Forelimb muscle (tissue), 1 donor: ENCODE measurements at regions not wholly inside any gene's neighbourhood (a gene's known extent, or its start where the extent isn't known, plus 50 kb on each side); places are given as distances from the start of the nearest gene placed in this dataset.
"Not testable (repeated sequence)": the region's sequence is repeated elsewhere in the genome, so short reads cannot be mapped to it uniquely, and the experiment has no call there.

ENCODE experiments used
- DNase-seq: peaks from one replicate; pipeline ENCODE4 v3.0.0-alpha.2; 2013; ENCODE audit warnings: low read depth

- DNase-seq, result no peak
These were observed 85.7 kb upstream of the TGFBR2 start for GRCh38 chr3:30520699-30521098.

DNA sequence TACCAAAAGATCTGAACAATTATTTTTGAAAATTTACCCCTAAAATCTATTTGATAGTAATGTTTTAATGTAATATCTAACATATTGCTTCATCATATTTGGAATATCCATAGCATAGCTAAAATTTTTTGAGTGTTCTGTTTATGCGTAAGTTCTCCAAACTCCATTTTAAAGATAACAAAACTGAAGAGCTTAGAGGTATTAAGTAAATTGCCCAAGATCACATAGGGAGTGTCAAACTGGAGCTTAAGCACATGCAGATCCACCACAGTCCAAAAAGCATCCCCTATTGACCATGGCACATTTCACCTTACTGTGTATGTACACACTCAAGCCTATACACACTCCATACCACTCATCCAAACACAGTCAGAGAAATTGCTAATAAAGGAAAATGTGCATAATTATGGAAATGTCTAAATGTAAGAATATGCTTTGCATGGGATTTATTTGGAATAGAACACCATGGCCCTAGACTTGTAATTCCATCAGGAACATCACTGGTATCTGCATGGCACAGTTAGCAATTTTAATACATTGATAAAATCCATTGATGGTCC is 85.2 kb upstream of the TGFBR2 start:
- DNase-seq, result no peak

DNA sequence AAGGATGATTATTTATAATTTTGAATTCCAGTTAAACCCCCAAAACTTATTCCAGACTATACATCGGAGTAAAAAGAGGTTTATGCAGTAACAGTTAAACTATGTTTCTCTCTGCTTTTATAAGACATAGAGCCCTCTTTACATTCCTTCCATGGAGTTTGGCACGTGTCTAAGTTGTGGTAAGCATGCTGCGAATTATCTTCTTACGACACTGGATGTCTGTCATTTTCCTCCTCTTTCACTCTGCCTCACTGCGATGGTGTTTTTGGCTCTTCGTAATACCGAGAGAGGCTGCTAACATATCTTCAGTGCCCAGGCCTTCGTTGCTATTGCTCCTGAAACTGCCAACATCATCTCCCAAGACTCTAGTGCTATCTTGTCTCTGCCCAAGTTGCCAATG is 83.9 kb upstream of the TGFBR2 start:
- no peak for DNase-seq

DNA sequence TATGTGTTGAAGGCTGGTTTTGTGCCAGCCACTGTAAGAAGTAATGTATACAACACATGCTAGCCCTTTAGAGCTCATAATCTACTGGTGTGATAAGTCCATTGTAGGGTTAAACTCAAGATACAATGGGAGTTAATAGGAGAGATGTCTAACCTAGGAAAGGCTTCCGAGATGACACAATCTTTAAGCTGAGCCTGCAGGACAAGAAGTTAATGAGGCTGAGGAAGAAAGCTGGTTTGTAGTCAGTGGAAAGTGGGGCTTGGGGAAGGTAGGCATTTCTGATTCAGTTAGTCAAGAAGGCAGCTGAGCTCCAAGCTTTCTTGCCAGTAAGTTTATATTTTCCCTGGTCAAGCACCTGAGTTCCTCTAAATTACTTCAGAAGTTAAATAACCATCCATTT is 83.0 kb upstream of the TGFBR2 start:
- DNase-seq, result no peak

- no peak for DNase-seq
These were observed 81.9 kb upstream of the TGFBR2 start for GRCh38 chr3:30524357-30525040.

- DNase-seq, result no peak
These were observed 80.4 kb upstream of the TGFBR2 start for GRCh38 chr3:30526031-30526430.

DNA sequence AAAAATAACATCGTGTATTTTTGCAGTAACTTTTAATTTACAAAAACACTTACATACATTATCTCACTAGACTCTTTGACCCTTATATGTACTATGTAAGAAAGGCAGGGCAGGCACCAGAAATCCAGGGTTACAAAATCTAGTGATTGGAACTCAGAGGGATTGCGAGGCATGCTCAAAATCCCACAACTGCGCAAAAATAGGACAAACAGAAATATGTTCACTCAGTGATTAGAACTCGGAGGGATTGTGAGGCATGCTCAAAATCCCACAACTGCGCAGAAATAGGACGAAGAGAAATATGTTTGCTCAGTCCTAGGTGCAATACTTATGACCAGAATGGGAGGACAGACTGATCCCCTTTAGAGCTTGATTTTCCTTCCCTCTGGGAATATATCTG is 79.2 kb upstream of the TGFBR2 start:
- DNase-seq, result no peak

- DNase-seq, result no peak
These were observed 78.7 kb upstream of the TGFBR2 start for GRCh38 chr3:30527720-30528119.

- no peak for DNase-seq
These were observed 76.3 kb upstream of the TGFBR2 start for GRCh38 chr3:30530084-30530483.

- DNase-seq, result no peak
These were observed 75.3 kb upstream of the TGFBR2 start for GRCh38 chr3:30531017-30531570.

DNA sequence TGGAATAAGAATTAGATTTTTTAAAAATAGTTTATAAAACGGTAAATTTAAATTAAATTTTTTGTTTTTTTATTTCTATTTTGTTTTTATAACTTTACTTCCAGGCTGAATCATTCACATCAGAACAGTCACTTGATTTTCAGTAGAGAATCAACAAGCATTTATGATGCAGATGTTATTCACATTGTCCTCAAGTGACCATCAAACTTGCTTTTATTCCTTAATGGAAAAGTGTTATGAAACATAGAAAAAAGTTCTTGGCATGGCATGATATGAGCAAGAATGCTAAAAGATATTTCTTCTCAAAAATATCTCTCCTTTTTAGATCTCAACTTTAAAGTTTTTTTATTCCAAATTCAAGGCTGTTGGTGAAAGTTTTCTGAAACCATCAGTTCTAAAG is 70.9 kb upstream of the TGFBR2 start:
- no peak for DNase-seq

- DNase-seq, result no peak
These were observed 67.6 kb upstream of the TGFBR2 start for GRCh38 chr3:30538791-30539190.

- DNase-seq, result no peak
These were observed 67.2 kb upstream of the TGFBR2 start for GRCh38 chr3:30539206-30539605.

GRCh38 chr3:30539772-30540171 is 66.6 kb upstream of the TGFBR2 start:
- DNase-seq, result no peak

GRCh38 chr3:30541156-30541555 is 65.2 kb upstream of the TGFBR2 start:
- DNase-seq, result not testable (repeated sequence)

DNA sequence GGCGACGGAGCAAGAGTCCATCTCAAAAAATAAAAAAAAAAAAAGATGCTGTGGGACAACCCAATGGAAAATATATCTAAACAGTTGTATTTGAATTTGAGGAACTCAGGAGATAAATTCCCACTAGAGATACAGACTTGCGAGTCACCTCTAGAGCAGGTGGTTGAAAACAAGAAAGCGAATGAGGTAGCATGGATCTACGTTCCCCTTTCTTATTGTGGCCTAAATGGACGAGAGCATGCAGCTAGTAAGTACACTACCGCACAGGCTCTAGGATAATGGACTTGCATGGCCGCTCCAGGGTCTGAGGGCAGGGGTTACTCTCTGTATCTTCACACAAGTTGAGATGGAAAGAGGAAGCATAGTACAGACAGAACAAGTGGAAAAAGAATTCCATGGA is 63.5 kb upstream of the TGFBR2 start:
- no peak for DNase-seq

- DNase-seq, result no peak
These were observed 61.6 kb upstream of the TGFBR2 start for GRCh38 chr3:30544812-30545211.

DNA sequence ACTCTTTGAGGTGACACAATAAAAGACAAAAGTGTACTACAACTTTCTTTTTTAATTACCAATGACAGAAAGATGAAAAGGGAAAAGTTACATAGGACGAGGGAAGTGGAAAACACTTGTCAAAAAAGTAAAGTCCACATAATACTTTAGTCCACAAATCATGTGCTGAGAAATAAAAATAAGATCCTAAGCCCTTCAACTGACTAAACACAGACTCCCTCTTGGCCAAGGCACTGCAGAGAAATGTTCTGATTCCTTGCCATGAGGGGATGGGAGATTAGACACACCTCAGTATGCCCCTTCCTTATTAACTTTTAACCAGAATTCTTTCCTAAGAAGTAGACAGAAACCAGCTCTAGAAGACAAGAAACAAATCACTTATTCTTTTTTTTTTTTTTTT is 59.5 kb upstream of the TGFBR2 start:
- no peak for DNase-seq

- DNase-seq, result no peak
These were observed 58.7 kb upstream of the TGFBR2 start for GRCh38 chr3:30547716-30548115.

- DNase-seq, result no peak
These were observed 57.8 kb upstream of the TGFBR2 start for GRCh38 chr3:30548600-30548999.

DNA sequence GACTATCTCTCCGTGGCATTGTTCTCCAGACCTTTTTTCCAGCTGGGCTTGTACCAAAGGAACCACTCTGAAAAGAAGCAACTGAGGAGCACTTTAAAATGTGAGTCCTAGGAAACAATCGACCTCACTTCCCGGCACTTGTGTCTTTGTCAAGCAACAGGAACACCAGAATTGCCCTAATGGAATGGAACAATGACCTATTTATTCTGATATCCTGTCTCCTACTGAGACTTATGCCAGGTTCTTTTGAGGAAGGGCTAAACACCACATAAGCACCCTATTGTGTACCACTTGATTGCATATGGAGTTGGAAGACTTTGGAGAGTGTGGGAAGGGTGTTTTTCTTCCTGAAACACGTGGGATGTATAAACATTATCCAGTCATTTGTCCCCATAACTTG is 56.8 kb upstream of the TGFBR2 start:
- DNase-seq, result no peak

- DNase-seq, result no peak
These were observed 56.2 kb upstream of the TGFBR2 start for GRCh38 chr3:30550246-30550645.

- DNase-seq, result no peak
These were observed 55.1 kb upstream of the TGFBR2 start for GRCh38 chr3:30551266-30551665.

GRCh38 chr3:30551927-30552326 is 54.5 kb upstream of the TGFBR2 start:
- DNase-seq, result no peak
